Ascending aorta (tissue), 2 donors: ENCODE measurements at regions not wholly inside any gene's neighbourhood (a gene's known extent, or its start where the extent isn't known, plus 50 kb on each side); places are given as distances from the start of the nearest gene placed in this dataset.

ENCODE experiments used
- DNase-seq, 2 donors: peaks; one replicate each; pipeline ENCODE4 v3.0.0-alpha.2; 2019; ENCODE audit warnings: low spot score in 2 of 2
- H3K27ac ChIP-seq, 2 donors: fragments of 200-600 bp; sonication (generic); one replicate each; pipeline ENCODE4 v1.5.1; 2016 to 2017; ENCODE audit warnings: mild to moderate bottlenecking in 1 of 2
- H3K27me3 ChIP-seq: fragments of 200-600 bp; sonication (generic); one replicate; pipeline ENCODE4 v1.5.1; 2017
- H3K36me3 ChIP-seq, 2 donors: fragments of 200-600 bp; sonication (generic); one replicate each; pipeline ENCODE4 v1.5.1; 2016
- H3K4me1 ChIP-seq, 2 donors: fragments of 200-600 bp; sonication (generic); one replicate each; pipeline ENCODE4 v1.5.1; 2016 to 2017; ENCODE audit warnings: mild to moderate bottlenecking in 1 of 2
- H3K4me3 ChIP-seq, 2 donors: fragments of 200-600 bp; sonication (generic); one replicate each; pipeline ENCODE4 v1.5.1; 2016 to 2017; ENCODE audit warnings: mild to moderate bottlenecking in 1 of 2
- H3K9me3 ChIP-seq, 2 donors: fragments of 200-600 bp; sonication (generic); one replicate each; pipeline ENCODE4 v1.5.1; 2016
- CTCF ChIP-seq, 3 experiments: fragments of 200-600 bp in 2 of 3; fragments of 450-650 bp in 1 of 3; sonication (generic) in 2 of 3; IDR thresholded peaks; one replicate each; pipeline ENCODE4 v1.5.1; 2016 to 2019; ENCODE audit warnings: antibody characterized with exemption in 3 of 3, mild to moderate bottlenecking in 1 of 3, moderate library complexity in 1 of 3
- intact Hi-C: fragments of 100-400 bp; cut with DNase I; formaldehyde crosslinking; loops from one replicate; pipeline ENCODE4 v1.15.1; 2023

- H3K27me3 ChIP-seq, result no peaks in the 10 kb centered on the region
- H3K36me3 ChIP-seq, result no peaks in the 10 kb centered on the region
- intact Hi-C loops, result no loop called here
- H3K4me1 ChIP-seq, result no peaks in the 10 kb centered on the region
- TF ChIP-seq CTCF (IDR thresholded peaks at IDR 0.05), result no peak
- DNase-seq, result no peak
- no peak overlapping the region for H3K27ac ChIP-seq
- no peak overlapping the region for H3K4me3 ChIP-seq
- H3K9me3 ChIP-seq, result no peaks in the 10 kb centered on the region
Observed at GRCh38 chr1:55289614-55290013, 74.5 kb upstream of the USP24 start.

GRCh38 chr1:55289042-55289441, 73.9 kb upstream of the USP24 start:
- Histone ChIP-seq H3K27ac (no peak overlapping the region), H3K4me1 (no peaks in the 10 kb centered on the region), H3K36me3 (no peaks in the 10 kb centered on the region), H3K27me3 (no peaks in the 10 kb centered on the region), H3K4me3 (no peak overlapping the region), H3K9me3 (no peaks in the 10 kb centered on the region)
- intact Hi-C loops, result no loop called here
- no peak for DNase-seq
- no peak for TF ChIP-seq CTCF (IDR thresholded peaks at IDR 0.05)

DNA sequence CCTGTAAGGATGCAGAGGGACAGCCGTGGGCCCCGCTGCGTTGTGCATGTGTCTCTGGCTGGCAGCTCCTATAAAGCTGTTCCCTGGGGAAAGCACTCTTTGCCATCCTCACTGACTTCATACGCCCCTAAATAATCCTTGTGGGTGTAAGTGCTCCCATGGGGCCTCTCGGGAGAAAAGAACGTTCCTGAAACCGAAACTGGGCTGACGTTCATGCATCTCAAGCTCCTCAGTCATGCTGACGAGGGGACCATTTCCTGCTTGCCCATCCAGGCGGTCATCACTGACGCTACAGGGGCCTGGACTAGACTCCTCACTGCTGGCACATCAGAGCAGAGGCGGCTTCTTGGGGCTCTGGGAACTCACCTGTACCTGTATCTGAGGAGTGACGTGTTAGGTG, 73.1 kb upstream of the USP24 start:
- Histone ChIP-seq H3K4me3 (peak overlapping the region in 1 of 2 donors; percentile 39), H3K9me3 (no peaks in the 10 kb centered on the region), H3K27me3 (no peaks in the 10 kb centered on the region), H3K27ac (no peak overlapping the region), H3K4me1 (no peaks in the 10 kb centered on the region), H3K36me3 (no peaks in the 10 kb centered on the region)
- DNase-seq, result peak in 1 of 2 donors; percentile 65
- TF ChIP-seq CTCF (IDR thresholded peaks at IDR 0.05), result no peak
- intact Hi-C loops, result no loop called here

- no peak for TF ChIP-seq CTCF (IDR thresholded peaks at IDR 0.05)
Observed at GRCh38 chr1:55287723-55288122, 72.6 kb upstream of the USP24 start.

DNA sequence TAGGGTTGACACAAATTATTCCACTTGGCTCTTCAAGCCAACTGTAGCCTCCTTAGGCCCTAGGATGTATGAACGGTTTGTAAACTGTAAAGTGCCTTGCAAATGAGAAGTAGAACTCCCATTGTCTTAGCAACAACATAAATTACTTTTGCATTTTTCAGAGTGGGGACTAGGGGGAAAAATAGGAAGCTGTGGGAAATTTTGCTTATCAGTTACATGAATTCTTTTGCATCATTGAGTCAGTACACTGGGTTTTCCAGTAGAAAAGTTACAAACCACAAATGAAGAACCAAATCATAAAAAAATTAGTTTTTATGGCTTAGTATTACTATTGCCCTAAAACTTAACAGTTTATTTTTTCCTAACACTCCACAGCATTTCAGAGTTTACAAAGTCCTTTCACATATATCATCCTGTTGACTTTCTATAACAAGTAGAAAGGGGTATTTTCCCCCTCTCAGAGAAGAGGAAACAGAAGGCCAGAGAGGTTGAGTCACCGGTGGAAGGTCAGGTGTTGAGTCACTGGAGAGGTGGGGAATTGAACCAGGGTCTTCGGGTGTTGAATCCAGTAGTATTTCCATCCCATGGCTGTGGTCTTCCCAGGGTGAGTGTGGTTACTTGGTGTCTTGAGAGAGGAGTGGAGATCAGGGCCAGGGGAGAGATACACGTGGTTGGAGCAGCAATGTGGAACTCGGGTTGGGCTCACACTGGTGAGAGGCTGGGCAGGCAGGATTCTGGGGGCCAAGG, 71.9 kb upstream of the USP24 start:
- H3K4me1 ChIP-seq, result no peaks in the 10 kb centered on the region
- TF ChIP-seq CTCF (IDR thresholded peaks at IDR 0.05), result no peak
- H3K4me3 ChIP-seq, result no peak overlapping the region
- no peaks in the 10 kb centered on the region for H3K36me3 ChIP-seq
- intact Hi-C loops, result no loop called here
- no peak overlapping the region for H3K27ac ChIP-seq
- no peak for DNase-seq
- no peaks in the 10 kb centered on the region for H3K27me3 ChIP-seq
- H3K9me3 ChIP-seq, result no peaks in the 10 kb centered on the region

More at GRCh38 chr1:55287723-55288122, 72.6 kb upstream of the USP24 start:
- H3K27me3 ChIP-seq, result no peaks in the 10 kb centered on the region
- no peak for DNase-seq
- no peak overlapping the region for H3K27ac ChIP-seq
- no peaks in the 10 kb centered on the region for H3K36me3 ChIP-seq
- intact Hi-C loops, result no loop called here
- no peaks in the 10 kb centered on the region for H3K9me3 ChIP-seq
- no peaks in the 10 kb centered on the region for H3K4me1 ChIP-seq
- peak overlapping the region in 1 of 2 donors; percentile 39 for H3K4me3 ChIP-seq
